ENCODE measurements at regions not wholly inside any gene's neighbourhood (a gene's known extent, or its start where the extent isn't known, plus 50 kb on each side); places are given as distances from the start of the nearest gene placed in this dataset.

- no peak overlapping the region for H3K27ac ChIP-seq
Measured at GRCh38 chr20:53832499-53832898, 237.9 kb downstream of the BCAS1 start.

GRCh38 chr20:53831812-53832211 lies 238.2 kb upstream of the ZNF217 start:
- peaks cover 4% of the 10 kb centered on the region for H3K27me3 Mint-ChIP-seq (ENCODE audit: insufficient read depth, low read depth)
- H3K27ac Mint-ChIP-seq, result no peak overlapping the region

More at GRCh38 chr20:53832499-53832898, 237.9 kb downstream of the BCAS1 start:
- Histone ChIP-seq H3K4me2 (no peak overlapping the region), H3K4me1 (peaks cover 16% of the 10 kb centered on the region), H3K9me3 (ENCODE audit: low read depth) (no peaks in the 10 kb centered on the region), H3F3A (ENCODE audit: low read depth) (no peaks in the 10 kb centered on the region), H3K27me3 (no peaks in the 10 kb centered on the region), H3K4me3 (no peak overlapping the region), H3K36me3 (no peaks in the 10 kb centered on the region), H2AFZ (replicated peaks) (no peak overlapping the region), H3K79me2 (ENCODE audit: low read depth) (no peaks in the 10 kb centered on the region), H3K9ac (no peak overlapping the region), H4K20me1 (ENCODE audit: low read depth) (no peaks in the 10 kb centered on the region)
- Mint-ChIP-seq H3K36me3 (no peaks in the 10 kb centered on the region), H3K9me3 (peaks cover 2% of the 10 kb centered on the region), H3K4me1 (peaks cover 38% of the 10 kb centered on the region), H3K27ac (no peak overlapping the region), H3K4me3 (no peak overlapping the region), H3K27me3 (ENCODE audit: insufficient read depth, low read depth) (peaks cover 4% of the 10 kb centered on the region)
- TF ChIP-seq EZH2 (IDR thresholded peaks at IDR 0.05), result no peak
- no peak for TF ChIP-seq CTCF (IDR thresholded peaks at IDR 0.05)
- TF ChIP-seq EZH2phosphoT487 (IDR thresholded peaks at IDR 0.05), result no peak
- DNase-seq (ENCODE audit: low spot score), result no peak

GRCh38 chr20:53831228-53831627 lies 237.6 kb upstream of the ZNF217 start:
- no peak for DNase-seq (ENCODE audit: low spot score)
- TF ChIP-seq CTCF (IDR thresholded peaks at IDR 0.05), result no peak
- TF ChIP-seq EZH2phosphoT487 (IDR thresholded peaks at IDR 0.05), result no peak
- TF ChIP-seq EZH2 (IDR thresholded peaks at IDR 0.05), result no peak
- H2AFZ ChIP-seq (replicated peaks), result no peak overlapping the region
- peaks cover 48% of the 10 kb centered on the region for H3K4me1 Mint-ChIP-seq
- peaks cover 4% of the 10 kb centered on the region for H3K27me3 Mint-ChIP-seq (ENCODE audit: insufficient read depth, low read depth)
- no peak overlapping the region for H3K4me2 ChIP-seq
- no peaks in the 10 kb centered on the region for H3K9me3 ChIP-seq (ENCODE audit: low read depth)
- peaks cover 2% of the 10 kb centered on the region for H3K9me3 Mint-ChIP-seq
- H3K4me1 ChIP-seq, result peaks cover 24% of the 10 kb centered on the region
- no peaks in the 10 kb centered on the region for H3K79me2 ChIP-seq (ENCODE audit: low read depth)
- H3K36me3 Mint-ChIP-seq, result no peaks in the 10 kb centered on the region
- no peaks in the 10 kb centered on the region for H3F3A ChIP-seq (ENCODE audit: low read depth)
- H4K20me1 ChIP-seq (ENCODE audit: low read depth), result no peaks in the 10 kb centered on the region
- no peak overlapping the region for H3K27ac Mint-ChIP-seq
- H3K27ac ChIP-seq, result no peak overlapping the region
- no peaks in the 10 kb centered on the region for H3K36me3 ChIP-seq
- no peaks in the 10 kb centered on the region for H3K27me3 ChIP-seq
- H3K4me3 Mint-ChIP-seq, result no peak overlapping the region
- H3K4me3 ChIP-seq, result no peak overlapping the region
- no peak overlapping the region for H3K9ac ChIP-seq

More at GRCh38 chr20:53831812-53832211, 238.2 kb upstream of the ZNF217 start:
- H3K9ac ChIP-seq, result no peak overlapping the region
- no peak overlapping the region for H3K27ac ChIP-seq
- no peaks in the 10 kb centered on the region for H3K79me2 ChIP-seq (ENCODE audit: low read depth)
- H3K9me3 ChIP-seq (ENCODE audit: low read depth), result no peaks in the 10 kb centered on the region
- no peak overlapping the region for H3K4me2 ChIP-seq
- Mint-ChIP-seq H3K9me3 (peaks cover 2% of the 10 kb centered on the region), H3K36me3 (no peaks in the 10 kb centered on the region), H3K4me3 (no peak overlapping the region), H3K4me1 (peaks cover 43% of the 10 kb centered on the region)
- no peak for DNase-seq (ENCODE audit: low spot score)
- H3F3A ChIP-seq (ENCODE audit: low read depth), result no peaks in the 10 kb centered on the region
- H3K27me3 ChIP-seq, result no peaks in the 10 kb centered on the region
- no peak overlapping the region for H3K4me3 ChIP-seq
- no peaks in the 10 kb centered on the region for H3K36me3 ChIP-seq
- no peaks in the 10 kb centered on the region for H4K20me1 ChIP-seq (ENCODE audit: low read depth)
- H2AFZ ChIP-seq (replicated peaks), result no peak overlapping the region
- peaks cover 23% of the 10 kb centered on the region for H3K4me1 ChIP-seq
- TF ChIP-seq CTCF (IDR thresholded peaks at IDR 0.05) (no peak), EZH2phosphoT487 (IDR thresholded peaks at IDR 0.05) (no peak), EZH2 (IDR thresholded peaks at IDR 0.05) (no peak)

All from neural progenitor cell (in vitro differentiated cells).